Posterior cingulate gyrus (tissue), 11 donors: ENCODE measurements at regions not wholly inside any gene's neighbourhood (a gene's known extent, or its start where the extent isn't known, plus 50 kb on each side); places are given as distances from the start of the nearest gene placed in this dataset.
"Not testable (repeated sequence)": the region's sequence is repeated elsewhere in the genome, so short reads cannot be mapped to it uniquely, and the experiment has no call there.

ENCODE experiments used
- DNase-seq, 10 donors: peaks; one replicate each; pipeline versions ENCODE4 v3.0.0 to v3.0.0-alpha.2; 2020 to 2021; ENCODE audit warnings: mixed read lengths in 3 of 10
- intact Hi-C: fragments of 100-400 bp; cut with DNase I; formaldehyde crosslinking; loops from one replicate; pipeline ENCODE4 v1.15.1; 2023

GRCh38 chr5:91957666-91958065 is 574.5 kb upstream of the ARRDC3 start:
- intact Hi-C loops, result no loop called here
- no peak for DNase-seq

DNA sequence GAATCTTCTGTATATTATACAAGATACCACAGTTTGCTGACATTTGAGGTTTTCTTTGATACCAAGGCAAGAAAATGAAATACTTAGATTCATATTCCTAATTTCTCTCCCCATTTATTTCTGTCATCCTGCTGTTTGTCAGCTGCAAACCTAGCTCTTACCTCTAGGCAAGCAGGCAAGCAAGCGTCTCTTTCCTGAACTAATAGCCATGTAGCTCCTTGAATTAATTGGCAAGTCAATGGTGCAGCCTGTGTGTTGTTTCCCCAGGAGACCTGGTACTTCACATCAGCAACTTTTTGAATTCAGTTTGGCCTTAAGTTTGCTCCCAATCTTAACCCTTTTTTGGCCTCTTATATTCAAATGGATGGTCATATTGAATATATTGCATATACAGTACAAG is 573.6 kb upstream of the ARRDC3 start:
- DNase-seq, result no peak
- intact Hi-C loops, result no loop called here

DNA sequence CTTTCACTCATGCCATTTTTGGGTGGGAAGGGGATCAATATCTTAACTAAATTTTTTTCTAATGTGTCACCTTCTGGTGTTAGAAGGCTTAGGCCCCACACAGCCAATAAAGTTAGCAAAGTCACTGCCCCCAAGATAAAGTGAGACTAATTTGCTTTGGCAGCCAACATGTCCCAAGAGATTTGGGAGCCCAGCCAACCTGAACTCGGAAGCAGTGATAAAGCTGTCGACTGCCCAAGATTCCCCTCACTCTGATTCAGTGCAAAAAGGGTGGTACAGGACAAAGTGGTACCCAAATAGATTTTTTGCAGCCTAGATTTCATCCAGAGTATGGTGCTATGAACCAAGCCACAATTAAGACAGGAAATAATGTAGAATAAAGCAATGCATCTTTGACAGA is 572.5 kb upstream of the ARRDC3 start:
- DNase-seq, result no peak
- intact Hi-C loops, result no loop called here

GRCh38 chr5:91954136-91954535 is 571.0 kb upstream of the ARRDC3 start:
- no peak for DNase-seq
- intact Hi-C loops, result no loop called here

DNA sequence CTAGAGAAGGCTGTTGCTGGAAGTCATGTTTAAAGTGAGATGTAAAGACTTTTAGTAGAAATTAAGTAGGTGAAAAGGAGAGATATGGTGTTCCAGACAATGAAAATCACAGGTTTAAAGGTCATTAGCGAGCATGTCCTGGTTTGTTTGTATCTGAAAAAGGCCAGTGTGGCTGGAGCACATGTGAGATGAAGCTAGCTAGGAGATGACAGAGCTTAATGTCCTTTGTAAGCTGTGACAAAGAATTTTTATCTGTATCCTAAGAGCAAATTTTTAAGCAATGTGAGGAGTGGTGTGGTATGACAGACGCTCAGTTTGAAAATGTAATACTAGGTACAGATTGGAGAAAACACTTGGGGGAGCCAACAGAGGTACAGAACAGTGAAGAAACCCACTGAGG is 567.2 kb upstream of the ARRDC3 start:
- intact Hi-C loops, result no loop called here
- no peak for DNase-seq

DNA sequence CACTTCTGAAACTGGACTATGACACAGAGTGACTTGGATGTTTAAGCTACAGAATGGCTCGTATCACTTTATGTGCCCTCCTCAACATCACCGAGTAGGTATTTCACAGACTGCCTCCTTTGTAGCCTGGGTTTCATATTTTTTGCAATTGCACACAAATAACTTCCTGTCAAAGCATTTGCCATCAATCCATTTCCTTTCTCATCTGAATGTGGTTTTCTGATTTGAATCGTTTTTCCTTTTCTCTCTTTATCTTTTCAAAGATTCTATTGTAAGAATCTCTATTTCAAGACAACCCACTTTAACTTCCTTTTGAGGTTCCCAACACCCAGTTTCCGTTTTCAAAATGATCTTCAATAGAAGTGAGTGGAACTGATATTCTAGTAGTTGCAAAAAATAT is 563.8 kb upstream of the ARRDC3 start:
- intact Hi-C loops, result no loop called here

DNA sequence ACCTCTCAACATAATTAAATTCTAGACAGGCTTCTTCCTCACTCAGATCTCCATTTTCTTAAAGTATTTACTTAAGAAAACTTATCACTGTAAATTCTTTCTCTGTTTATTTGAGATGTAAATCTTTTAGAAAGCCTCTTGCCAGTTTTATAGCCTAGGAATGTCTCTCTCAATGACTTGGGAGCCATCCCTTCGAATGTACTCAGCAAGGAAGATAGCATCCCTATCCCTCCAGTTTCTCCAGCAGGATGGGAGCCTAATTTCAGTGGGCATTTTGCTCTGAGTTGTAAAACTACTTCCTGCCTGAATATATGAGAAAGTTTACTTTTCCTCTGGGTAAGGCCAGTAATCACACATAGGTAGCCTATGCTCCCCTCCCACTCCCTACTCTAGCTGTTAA is 558.5 kb upstream of the ARRDC3 start:
- intact Hi-C loops, result no loop called here
- no peak for DNase-seq

More for the DNA sequence above, 563.8 kb upstream of the ARRDC3 start:
- no peak for DNase-seq

DNA sequence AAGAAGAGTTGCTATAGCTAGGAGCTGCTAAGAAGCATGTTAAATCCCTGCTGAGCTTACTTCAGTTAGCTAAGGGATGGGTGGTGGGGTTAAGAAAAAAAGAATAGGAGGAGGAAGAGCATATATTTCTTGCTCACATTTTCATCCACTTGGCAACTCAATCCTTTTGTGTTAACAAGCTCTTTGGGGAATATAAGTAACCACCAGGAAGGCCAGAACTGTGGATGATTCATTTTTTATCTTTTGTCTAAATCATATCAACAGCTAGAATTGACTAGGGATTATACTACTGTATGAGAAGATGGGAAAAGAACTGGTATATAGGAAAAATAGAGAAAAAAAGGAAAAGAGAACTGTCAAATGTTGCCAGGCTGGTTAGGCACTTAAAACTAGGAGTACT is 555.3 kb upstream of the ARRDC3 start:
- no peak for DNase-seq
- intact Hi-C loops, result no loop called here

GRCh38 chr5:91937121-91937520 is 554.0 kb upstream of the ARRDC3 start:
- no peak for DNase-seq
- intact Hi-C loops, result no loop called here

GRCh38 chr5:91929522-91929817 is 546.4 kb upstream of the ARRDC3 start:
- no peak for DNase-seq
- intact Hi-C loops, result no loop called here

DNA sequence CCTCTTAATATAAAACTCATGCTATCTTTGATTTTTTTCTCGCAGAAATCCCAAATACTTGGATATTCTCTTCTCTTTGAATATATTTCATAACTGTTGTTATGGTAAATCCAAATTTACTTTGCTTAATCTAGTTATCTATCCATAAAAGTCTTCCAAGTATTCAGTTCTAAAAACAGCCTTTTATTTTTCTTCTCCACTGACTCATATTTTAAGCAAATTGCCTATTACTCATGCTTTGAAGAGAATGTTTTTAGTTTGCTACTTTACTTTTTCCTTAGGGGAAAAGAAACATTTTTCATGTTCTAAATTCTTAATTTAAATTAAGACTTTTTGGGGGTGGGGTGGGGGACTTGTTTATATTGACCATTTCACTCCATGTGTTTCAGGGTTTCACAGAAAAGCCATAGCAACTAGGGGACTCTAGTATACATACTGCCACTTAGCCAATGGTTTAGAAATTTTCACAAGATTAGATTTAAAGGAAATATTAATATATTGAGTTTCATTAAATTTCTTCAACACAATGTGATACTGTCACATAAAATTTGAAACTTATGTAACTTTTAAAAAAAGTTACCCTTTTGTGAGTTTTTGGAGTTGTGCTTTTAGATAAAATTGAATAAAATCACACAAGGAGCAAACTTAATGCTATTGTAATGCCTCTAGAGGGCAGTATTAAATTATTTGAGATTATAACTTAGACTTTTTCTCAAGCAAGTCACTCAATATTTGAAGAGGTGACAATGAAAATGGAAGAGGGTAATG is 545.8 kb upstream of the ARRDC3 start:
- intact Hi-C loops, result no loop called here
- no peak for DNase-seq

DNA sequence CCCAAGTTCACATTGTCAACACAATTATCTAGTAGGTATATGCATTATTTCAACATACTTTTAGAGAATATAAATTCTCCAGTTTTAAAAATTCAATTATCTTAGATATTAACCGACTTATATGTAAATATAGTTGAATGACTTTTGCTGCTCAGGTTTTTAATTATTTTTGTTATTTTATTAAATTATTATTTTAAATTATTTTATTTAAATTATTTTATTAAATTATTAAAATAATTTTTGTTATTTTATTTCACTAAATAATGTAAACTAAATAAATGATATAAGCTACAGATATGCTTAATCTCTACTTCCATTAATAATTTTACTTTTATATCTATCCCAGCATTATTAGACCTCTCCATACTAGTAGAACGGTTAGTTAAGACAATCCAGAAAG is 544.3 kb upstream of the ARRDC3 start:
- DNase-seq, result no peak
- intact Hi-C loops, result no loop called here

DNA sequence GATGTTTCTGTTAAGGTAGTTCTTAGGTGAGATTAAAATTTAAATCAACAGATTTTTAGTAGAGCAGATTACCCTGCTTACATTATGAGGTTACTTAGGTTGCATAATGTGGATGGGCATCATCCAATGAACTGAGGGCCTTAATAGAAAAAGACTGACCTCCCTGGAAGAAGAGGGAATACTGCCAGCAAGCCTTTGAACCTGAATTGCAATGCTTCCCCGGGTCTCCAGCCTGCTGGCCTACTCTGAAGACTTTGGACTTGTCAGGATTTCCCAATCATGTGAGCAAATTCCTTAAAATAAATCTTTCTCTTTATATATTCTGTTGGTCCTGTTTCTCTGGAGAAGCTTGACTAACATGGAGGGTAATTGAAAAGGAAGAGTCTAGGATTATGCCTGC is 542.1 kb upstream of the ARRDC3 start:
- DNase-seq, result no peak
- intact Hi-C loops, result no loop called here

- peak in 3 of 10 donors; percentile 60 to 78 (median 74) for DNase-seq
- intact Hi-C loops, result not testable (repeated sequence)
Measured at GRCh38 chr5:91917037-91917814, 534.1 kb upstream of the ARRDC3 start.

DNA sequence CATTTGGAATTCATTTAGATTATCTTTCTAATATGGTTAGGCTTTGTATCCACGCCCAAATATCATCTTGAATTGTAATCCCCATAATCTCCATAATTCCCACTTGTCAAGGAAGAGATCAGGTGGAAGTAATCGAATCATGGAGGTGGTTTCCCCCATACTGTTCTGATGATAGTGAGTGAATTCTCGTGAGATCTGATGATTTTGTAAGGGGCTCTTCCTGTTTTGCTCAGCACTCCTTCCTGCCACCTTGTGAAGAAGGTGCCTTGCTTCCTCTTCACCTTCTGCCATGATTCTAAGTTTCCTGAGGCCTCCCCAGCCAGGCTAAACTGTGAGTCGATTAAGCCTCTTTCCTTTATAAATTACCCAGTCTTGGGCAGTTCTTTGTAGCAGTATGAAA is 527.5 kb upstream of the ARRDC3 start:
- no peak for DNase-seq
- intact Hi-C loops, result no loop called here

- DNase-seq, result no peak
- intact Hi-C loops, result no loop called here
Measured at GRCh38 chr5:91910247-91910646, 527.1 kb upstream of the ARRDC3 start.

DNA sequence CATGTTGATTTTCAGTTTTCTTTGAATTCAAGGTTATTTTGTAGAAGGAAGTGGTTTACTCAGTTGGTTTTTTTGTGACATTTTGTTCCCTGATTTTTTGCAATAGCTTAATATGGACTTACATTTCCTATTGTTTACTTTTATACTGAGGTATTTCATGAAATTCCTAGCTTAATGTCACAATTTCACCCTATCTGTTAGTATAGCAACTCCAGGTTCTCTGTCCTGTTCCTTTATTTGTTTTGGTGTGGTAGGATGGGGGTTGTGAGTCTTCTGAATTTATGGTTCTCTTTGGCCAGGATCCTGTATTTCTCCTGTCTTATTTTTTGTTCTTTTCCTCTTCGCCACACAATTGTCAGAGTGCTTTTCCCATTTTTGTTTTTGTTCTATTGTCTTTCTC is 523.4 kb upstream of the ARRDC3 start:
- no peak for DNase-seq

DNA sequence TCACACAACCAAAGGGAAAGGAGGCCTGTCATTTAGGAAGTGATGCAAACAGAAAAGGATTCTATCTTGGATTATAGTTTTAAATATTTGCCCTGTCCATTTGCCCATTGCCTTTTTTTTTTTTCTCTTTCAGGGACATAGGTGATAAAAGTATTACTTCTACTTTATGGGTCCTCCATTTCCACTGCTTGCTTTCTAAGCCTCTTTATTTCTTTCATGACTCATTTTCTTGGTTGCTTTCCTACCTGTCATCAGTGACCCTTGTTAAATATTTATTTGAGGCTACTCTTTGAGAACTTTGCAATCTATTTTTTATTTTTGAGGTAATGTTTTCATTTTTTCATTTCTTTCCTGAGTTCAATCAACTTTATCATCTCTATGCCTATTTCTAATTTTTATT is 522.9 kb upstream of the ARRDC3 start:
- intact Hi-C loops, result no loop called here
- DNase-seq, result no peak

More for the DNA sequence above, 523.4 kb upstream of the ARRDC3 start:
- intact Hi-C loops, result no loop called here

- intact Hi-C loops, result no loop called here
- no peak for DNase-seq
Measured at GRCh38 chr5:91898898-91899297, 515.8 kb upstream of the ARRDC3 start.

GRCh38 chr5:91898019-91898418 is 514.9 kb upstream of the ARRDC3 start:
- DNase-seq, result no peak
- intact Hi-C loops, result no loop called here

GRCh38 chr5:91888810-91889209 is 505.7 kb upstream of the ARRDC3 start:
- intact Hi-C loops, result no loop called here

More at GRCh38 chr5:91888810-91889209, 505.7 kb upstream of the ARRDC3 start:
- DNase-seq, result no peak
